Fibroblast of the aortic adventitia (primary cell): ENCODE measurements at regions not wholly inside any gene's neighbourhood (a gene's known extent, or its start where the extent isn't known, plus 50 kb on each side); places are given as distances from the start of the nearest gene placed in this dataset.

Experiments used
- DNase-seq: peaks from one replicate; pipeline ENCODE4 v3.0.0-alpha.2; 2010; ENCODE audit warnings: low read depth
- H3K4me3 ChIP-seq: 2 replicates; pipeline ENCODE4 v1.5.1; 2011; ENCODE audit warnings: low read depth, mild to moderate bottlenecking, control low read depth, low read length, moderate library complexity
- CTCF ChIP-seq: IDR thresholded peaks from 2 replicates; pipeline ENCODE4 v1.5.1; 2011; ENCODE audit warnings: mild to moderate bottlenecking, low read length, control low read depth, inconsistent platforms; ENCODE audit not compliant: insufficient read depth

- H3K4me3 ChIP-seq, result no peak overlapping the region
- no peak for TF ChIP-seq CTCF
- DNase-seq, result no peak
Measured at GRCh38 chr17:63358956-63359355, 87.2 kb downstream of the CYB561 start.

- DNase-seq, result no peak
Measured at GRCh38 chr17:63361182-63361581, 84.9 kb downstream of the CYB561 start.

GRCh38 chr17:63362115-63362514, 84.0 kb downstream of the CYB561 start:
- TF ChIP-seq CTCF, result no peak

More at GRCh38 chr17:63361182-63361581, 84.9 kb downstream of the CYB561 start:
- TF ChIP-seq CTCF, result no peak
- no peak overlapping the region for H3K4me3 ChIP-seq

GRCh38 chr17:63364387-63364786, 81.7 kb downstream of the CYB561 start:
- no peak overlapping the region for H3K4me3 ChIP-seq
- peak; percentile 83 for DNase-seq
- no peak for TF ChIP-seq CTCF

More at GRCh38 chr17:63362115-63362514, 84.0 kb downstream of the CYB561 start:
- DNase-seq, result no peak
- no peak overlapping the region for H3K4me3 ChIP-seq

- TF ChIP-seq CTCF, result no peak
Measured at GRCh38 chr17:63364944-63365343, 81.2 kb downstream of the CYB561 start.

GRCh38 chr17:63365366-63366240, 80.5 kb downstream of the CYB561 start:
- H3K4me3 ChIP-seq, result no peak overlapping the region
- TF ChIP-seq CTCF, result no peak
- peak; percentile 42 for DNase-seq

More at GRCh38 chr17:63364944-63365343, 81.2 kb downstream of the CYB561 start:
- no peak overlapping the region for H3K4me3 ChIP-seq
- no peak for DNase-seq
